Neuronal stem cell (in vitro differentiated cells): ENCODE measurements at regions not wholly inside any gene's neighbourhood (a gene's known extent, or its start where the extent isn't known, plus 50 kb on each side); places are given as distances from the start of the nearest gene placed in this dataset.

ENCODE experiments used
- DNase-seq: peaks from one replicate; pipeline ENCODE4 v3.0.0-alpha.2; 2013; ENCODE audit warnings: low spot score
- H2AFZ ChIP-seq: one replicate; pipeline ENCODE4 v1.6.1; 2013; ENCODE audit warnings: mild to moderate bottlenecking, low read length, inconsistent platforms
- H2AK5ac ChIP-seq: 2 replicates; pipeline ENCODE4 v1.6.1; 2013; ENCODE audit warnings: low read depth, mild to moderate bottlenecking, inconsistent platforms, low read length, moderate library complexity, mixed read lengths
- H2BK120ac ChIP-seq: 2 replicates; pipeline ENCODE4 v1.6.1; 2013; ENCODE audit warnings: low read depth, mild to moderate bottlenecking, inconsistent platforms, low read length, moderate library complexity, mixed read lengths
- H2BK12ac ChIP-seq: one replicate; pipeline ENCODE4 v1.6.1; 2013; ENCODE audit warnings: low read length, inconsistent platforms
- H2BK15ac ChIP-seq: 2 replicates; pipeline ENCODE4 v1.6.1; 2013; ENCODE audit warnings: mild to moderate bottlenecking, low read length, inconsistent platforms, mixed read lengths
- H2BK5ac ChIP-seq: one replicate; pipeline ENCODE4 v1.6.1; 2013; ENCODE audit warnings: inconsistent platforms, mild to moderate bottlenecking, low read length, moderate library complexity
- H3K14ac ChIP-seq: one replicate; pipeline ENCODE4 v1.6.1; 2013; ENCODE audit warnings: low read length, inconsistent platforms
- H3K18ac ChIP-seq: 2 replicates; pipeline ENCODE4 v1.6.1; 2013; ENCODE audit warnings: low read length, inconsistent platforms
- H3K23ac ChIP-seq: 2 replicates; pipeline ENCODE4 v1.6.1; 2013; ENCODE audit warnings: low read depth, mild to moderate bottlenecking, mixed read lengths, low read length, inconsistent platforms; ENCODE audit not compliant: poor library complexity
- H3K27ac ChIP-seq: replicated peaks from 3 replicates; pipeline ENCODE4 v1.5.1; 2013; ENCODE audit warnings: low read length, inconsistent platforms
- H3K27me3 ChIP-seq, 3 experiments: 2 replicates each; pipeline ENCODE4 v1.6.1; 2013; ENCODE audit warnings: low read length in 3 of 3, mild to moderate bottlenecking in 2 of 3, inconsistent platforms in 1 of 3, low read depth in 1 of 3, mixed read lengths in 1 of 3, moderate library complexity in 1 of 3; ENCODE audit not compliant: control insufficient read depth in 3 of 3, insufficient read depth in 3 of 3
- H3K36me3 ChIP-seq, 2 donors: replicated peaks in 1 of 2; 2 replicates each; pipeline ENCODE4 v1.6.1; 2013; ENCODE audit warnings: low read length in 2 of 2; ENCODE audit not compliant: control insufficient read depth in 2 of 2, insufficient read depth in 2 of 2
- H3K4ac ChIP-seq: 2 replicates; pipeline ENCODE4 v1.6.1; 2013; ENCODE audit warnings: inconsistent platforms, mild to moderate bottlenecking, low read length, moderate library complexity
- H3K4me1 ChIP-seq, 2 donors: 1 replicate in 1 of 2; 2 replicates in 1 of 2; pipeline ENCODE4 v1.6.1; 2013; ENCODE audit warnings: low read length in 2 of 2, low read depth in 1 of 2; ENCODE audit not compliant: control insufficient read depth in 2 of 2, insufficient read depth in 1 of 2
- H3K4me2 ChIP-seq: one replicate; pipeline ENCODE4 v1.6.1; 2013; ENCODE audit warnings: mild to moderate bottlenecking, low read length, inconsistent platforms; ENCODE audit not compliant: insufficient read depth, poor library complexity, severe bottlenecking
- H3K4me3 ChIP-seq, 2 donors: 2 replicates each; pipeline ENCODE4 v1.5.1; 2013; ENCODE audit warnings: low read length in 2 of 2, mild to moderate bottlenecking in 2 of 2, inconsistent platforms in 1 of 2, moderate library complexity in 1 of 2
- H3K79me1 ChIP-seq: one replicate; pipeline ENCODE4 v1.6.1; 2013; ENCODE audit warnings: low read depth, mild to moderate bottlenecking, inconsistent platforms, low read length, moderate library complexity
- H3K9ac ChIP-seq: one replicate; pipeline ENCODE4 v1.6.1; 2013; ENCODE audit warnings: mild to moderate bottlenecking, low read depth, low read length, inconsistent platforms; ENCODE audit not compliant: poor library complexity
- H3K9me3 ChIP-seq, 2 donors: replicated peaks in 1 of 2; 2 replicates each; pipeline versions ENCODE3 to v1.6.1; 2013; ENCODE audit warnings: low read length in 2 of 2, mild to moderate bottlenecking in 2 of 2, inconsistent platforms in 1 of 2, low read depth in 1 of 2, mixed read lengths in 1 of 2, moderate library complexity in 1 of 2; ENCODE audit not compliant: control insufficient read depth in 2 of 2, insufficient read depth in 1 of 2
- H4K8ac ChIP-seq: one replicate; pipeline ENCODE4 v1.6.1; 2013; ENCODE audit warnings: low read depth, mild to moderate bottlenecking, inconsistent platforms, low read length, moderate library complexity
- H4K91ac ChIP-seq: one replicate; pipeline ENCODE4 v1.6.1; 2013; ENCODE audit warnings: low read length, low read depth, mild to moderate bottlenecking, inconsistent platforms; ENCODE audit not compliant: poor library complexity
- WGBS, 2 donors: extraction: QIAGEN DNeasy Blood & Tissue Kit; methylation state at CpG; one replicate each; pipeline ENCODE4 v1.1.7; 2013; ENCODE audit warnings: missing lambda C conversion rate in 2 of 2, mixed read lengths in 1 of 2; ENCODE audit not compliant: insufficient read length in 2 of 2, insufficient replicate concordance in 1 of 2; ENCODE audit errors: extremely low coverage in 2 of 2; 5-methylcytosine and 5-hydroxymethylcytosine counted together

DNA sequence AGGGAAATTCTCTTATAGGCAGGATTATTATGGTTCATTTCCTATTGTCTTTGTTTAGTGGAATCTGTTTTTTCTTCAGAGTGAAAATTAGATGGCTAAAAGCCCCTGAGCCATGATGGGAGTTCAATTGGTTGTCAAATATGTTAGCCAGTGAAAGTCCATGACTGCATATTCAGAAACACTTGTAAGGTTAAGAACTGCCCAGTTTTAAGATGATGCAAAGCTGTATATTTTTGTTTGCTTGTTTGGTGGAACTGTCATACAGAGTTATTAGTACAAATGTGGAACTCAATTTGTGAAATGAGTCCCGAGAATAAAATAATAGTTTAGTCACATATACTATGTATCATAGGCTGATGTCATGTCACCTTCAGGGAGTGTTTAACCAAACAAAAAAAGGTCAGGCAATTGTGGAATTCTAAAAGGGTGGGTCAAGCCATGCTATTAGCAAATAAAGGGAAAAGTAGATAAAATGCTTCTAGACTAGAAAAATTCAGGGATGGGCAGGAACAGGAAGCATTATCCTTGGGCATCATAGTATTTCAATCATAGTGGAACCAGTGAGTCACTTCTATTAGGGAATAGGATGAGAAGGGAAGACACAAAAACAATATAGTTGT, 248.3 kb upstream of the SLITRK1 start:
- Histone ChIP-seq H3K4me2 (no peak overlapping the region), H2AK5ac (no peak overlapping the region), H2BK120ac (no peak overlapping the region), H4K8ac (no peak overlapping the region), H3K18ac (no peak overlapping the region), H4K91ac (no peak overlapping the region), H3K79me1 (no peaks in the 10 kb centered on the region), H3K27me3 (no peaks in the 10 kb centered on the region), H2BK12ac (no peak overlapping the region), H3K14ac (no peak overlapping the region), H2AFZ (peak overlapping the region; percentile 54), H2BK15ac (no peak overlapping the region), H3K36me3 (no peaks in the 10 kb centered on the region), H3K4ac (no peak overlapping the region), H3K27ac (no peak overlapping the region), H3K4me3 (no peak overlapping the region), H3K9me3 (peaks cover 0 to 5% of the 10 kb centered on the region in 2 donors), H2BK5ac (no peak overlapping the region), H3K23ac (no peak overlapping the region), H3K9ac (no peak overlapping the region), H3K4me1 (no peaks in the 10 kb centered on the region)
- no CpG with 5 or more reads among the region's 1 CpG for WGBS, 2 donors
- DNase-seq, result no peak

DNA sequence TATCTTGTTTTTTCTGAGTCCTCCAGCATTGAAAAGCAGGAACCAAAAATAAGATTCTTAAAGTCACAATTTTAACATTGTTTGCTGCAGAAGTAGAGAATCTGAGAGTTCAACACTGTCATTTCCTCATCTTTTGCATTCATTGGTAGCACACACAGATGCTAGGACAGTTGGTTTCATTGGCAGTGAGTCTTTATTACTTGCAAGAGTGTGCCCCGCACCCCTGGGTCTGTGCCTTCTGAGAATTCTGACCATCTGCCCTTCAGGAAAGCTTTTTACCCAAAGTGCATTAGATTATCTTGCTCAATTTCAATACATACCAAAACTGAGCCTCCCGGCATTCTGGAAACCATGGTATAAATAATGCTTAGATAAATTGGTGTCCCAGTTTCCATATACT, 247.7 kb upstream of the SLITRK1 start:
- Histone ChIP-seq H2BK15ac (no peak overlapping the region), H4K8ac (no peak overlapping the region), H3K4me1 (no peaks in the 10 kb centered on the region), H3K79me1 (no peaks in the 10 kb centered on the region), H4K91ac (no peak overlapping the region), H3K4me3 (no peak overlapping the region), H2BK5ac (no peak overlapping the region), H2AFZ (no peak overlapping the region), H3K36me3 (no peaks in the 10 kb centered on the region), H2BK12ac (no peak overlapping the region), H2AK5ac (no peak overlapping the region), H3K4me2 (no peak overlapping the region), H3K9ac (no peak overlapping the region), H3K23ac (no peak overlapping the region), H3K9me3 (peaks cover 0 to 5% of the 10 kb centered on the region in 2 donors), H3K14ac (no peak overlapping the region), H3K27me3 (no peaks in the 10 kb centered on the region), H3K4ac (no peak overlapping the region), H3K18ac (no peak overlapping the region), H2BK120ac (no peak overlapping the region), H3K27ac (no peak overlapping the region)
- DNase-seq, result no peak
- WGBS, 2 donors, result no CpG with 5 or more reads among the region's 2 CpGs

DNA sequence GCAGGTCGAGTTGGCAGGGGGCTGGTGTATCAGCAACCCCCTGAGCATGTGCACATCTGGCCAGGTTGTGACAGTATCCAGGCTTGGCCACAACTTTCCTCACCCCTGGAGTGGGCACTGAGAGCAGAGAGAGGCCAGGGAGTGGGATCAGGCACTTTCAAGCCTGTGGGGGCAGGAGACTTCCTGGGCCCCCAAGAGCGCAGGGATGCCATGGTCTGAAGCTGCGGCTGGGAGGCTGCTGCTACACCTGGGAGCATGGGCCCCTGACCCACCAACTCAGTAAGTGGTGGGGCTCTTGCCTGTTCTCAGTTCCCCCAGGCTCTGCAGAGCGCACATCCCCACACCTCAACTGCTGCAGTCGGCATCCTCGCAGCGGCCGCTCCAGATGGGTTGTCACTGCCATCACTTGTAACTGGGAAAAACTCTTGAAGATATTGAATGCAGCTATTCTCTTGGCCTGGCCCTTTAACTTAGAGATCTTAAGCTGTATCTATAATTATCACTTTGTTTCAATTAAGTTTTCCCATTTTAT, 245.4 kb upstream of the SLITRK1 start:
- Histone ChIP-seq H3K79me1 (no peaks in the 10 kb centered on the region), H2AK5ac (peak overlapping the region; percentile 42), H4K8ac (no peak overlapping the region), H2BK15ac (peak overlapping the region; percentile 72), H2BK120ac (no peak overlapping the region), H3K4me2 (no peak overlapping the region), H3K23ac (no peak overlapping the region), H3K4me1 (no peaks in the 10 kb centered on the region), H2BK12ac (no peak overlapping the region), H2BK5ac (no peak overlapping the region), H2AFZ (no peak overlapping the region), H4K91ac (no peak overlapping the region), H3K14ac (no peak overlapping the region), H3K27ac (no peak overlapping the region), H3K9ac (peak overlapping the region; percentile 12), H3K4ac (no peak overlapping the region), H3K4me3 (no peak overlapping the region), H3K27me3 (no peaks in the 10 kb centered on the region), H3K18ac (peak overlapping the region; percentile 27), H3K36me3 (no peaks in the 10 kb centered on the region), H3K9me3 (peaks cover under 1 to 5% of the 10 kb centered on the region in 2 donors)
- WGBS, 2 donors, result no CpG with 5 or more reads among the region's 8 CpGs
- no peak for DNase-seq

DNA sequence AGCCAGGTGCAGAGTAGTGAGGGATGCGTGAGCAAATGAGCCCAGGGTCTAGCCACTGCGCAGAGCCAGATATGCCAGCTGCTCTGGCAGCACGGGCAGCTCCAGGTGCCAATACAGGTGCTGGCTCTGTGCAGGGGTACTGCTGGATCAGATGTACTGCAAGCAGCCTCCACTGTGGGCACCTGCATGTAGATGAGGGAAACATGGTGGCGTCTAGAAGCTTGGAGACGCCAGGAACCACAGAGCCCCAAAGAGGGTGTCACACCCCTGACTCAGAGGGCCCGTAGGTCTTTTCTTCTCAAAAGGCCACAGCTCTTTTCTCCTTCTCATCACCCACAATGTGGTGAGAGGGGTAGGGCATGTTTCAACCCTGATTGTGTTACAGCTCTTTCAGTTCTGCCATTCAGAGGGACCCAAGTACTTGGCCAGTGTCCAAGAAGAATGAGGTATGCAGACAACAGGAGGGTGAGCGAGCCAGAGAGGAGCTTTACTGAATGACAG, 244.4 kb upstream of the SLITRK1 start:
- no peak overlapping the region for H3K18ac ChIP-seq
- H3K23ac ChIP-seq, result no peak overlapping the region
- H3K79me1 ChIP-seq, result no peaks in the 10 kb centered on the region
- no peak overlapping the region for H4K91ac ChIP-seq
- H3K4me2 ChIP-seq, result no peak overlapping the region
- H3K4ac ChIP-seq, result no peak overlapping the region
- peaks cover 4 to 5% of the 10 kb centered on the region in 2 donors for H3K9me3 ChIP-seq
- no peak overlapping the region for H2BK15ac ChIP-seq
- no peak overlapping the region for H2BK12ac ChIP-seq
- no peaks in the 10 kb centered on the region for H3K27me3 ChIP-seq
- no peak overlapping the region for H3K9ac ChIP-seq
- H3K4me3 ChIP-seq, result no peak overlapping the region
- no CpG with 5 or more reads among the region's 7 CpGs for WGBS, 2 donors
- peaks cover 0 to 1% of the 10 kb centered on the region in 2 donors for H3K4me1 ChIP-seq
- H2AFZ ChIP-seq, result peak overlapping the region; percentile 9
- H2BK120ac ChIP-seq, result no peak overlapping the region
- H3K14ac ChIP-seq, result no peak overlapping the region
- peak overlapping the region; percentile 34 for H2AK5ac ChIP-seq
- no peak overlapping the region for H4K8ac ChIP-seq
- no peak overlapping the region for H2BK5ac ChIP-seq
- no peak for DNase-seq
- no peaks in the 10 kb centered on the region for H3K36me3 ChIP-seq
- H3K27ac ChIP-seq, result no peak overlapping the region
